IPS-18c (cell line): ENCODE measurements at regions not wholly inside any gene's neighbourhood (a gene's known extent, or its start where the extent isn't known, plus 50 kb on each side); places are given as distances from the start of the nearest gene placed in this dataset.

Experiments
- H3K4me3 ChIP-seq: 2 replicates; pipeline ENCODE4 v1.7.0; 2013; ENCODE audit warnings: low read depth, mild to moderate bottlenecking, low read length, moderate library complexity; ENCODE audit not compliant: insufficient read depth
- H3K9me3 ChIP-seq: one replicate; pipeline ENCODE4 v1.6.1; 2013; ENCODE audit warnings: mild to moderate bottlenecking, low read length, moderate library complexity; ENCODE audit not compliant: control insufficient read depth, insufficient read depth

- peaks cover 4% of the 10 kb centered on the region for H3K9me3 ChIP-seq
- no peak overlapping the region for H3K4me3 ChIP-seq
These were observed 1294.8 kb downstream of the TBC1D22A start for GRCh38 chr22:48057116-48057835.

GRCh38 chr22:48055827-48056226, 1293.4 kb downstream of the TBC1D22A start:
- Histone ChIP-seq H3K4me3 (no peak overlapping the region), H3K9me3 (peaks cover 4% of the 10 kb centered on the region)

GRCh38 chr22:48055185-48055584, 1292.7 kb downstream of the TBC1D22A start:
- no peak overlapping the region for H3K4me3 ChIP-seq
- peaks cover 4% of the 10 kb centered on the region for H3K9me3 ChIP-seq

GRCh38 chr22:48054596-48054995, 1292.1 kb downstream of the TBC1D22A start:
- peaks cover 4% of the 10 kb centered on the region for H3K9me3 ChIP-seq
- H3K4me3 ChIP-seq = no peak overlapping the region

- peaks cover 4% of the 10 kb centered on the region for H3K9me3 ChIP-seq
- H3K4me3 ChIP-seq = no peak overlapping the region
These were observed 1291.5 kb downstream of the TBC1D22A start for GRCh38 chr22:48053973-48054372.

GRCh38 chr22:48053486-48053885, 1291.0 kb downstream of the TBC1D22A start:
- Histone ChIP-seq H3K4me3 (no peak overlapping the region), H3K9me3 (peaks cover 4% of the 10 kb centered on the region)

GRCh38 chr22:48052621-48052890, 1290.1 kb downstream of the TBC1D22A start:
- peaks cover 4% of the 10 kb centered on the region for H3K9me3 ChIP-seq
- no peak overlapping the region for H3K4me3 ChIP-seq

GRCh38 chr22:48051796-48052620, 1289.6 kb downstream of the TBC1D22A start:
- H3K9me3 ChIP-seq = no peaks in the 10 kb centered on the region
- H3K4me3 ChIP-seq = no peak overlapping the region

- Histone ChIP-seq H3K4me3 (no peak overlapping the region), H3K9me3 (no peaks in the 10 kb centered on the region)
These were observed 1288.4 kb downstream of the TBC1D22A start for GRCh38 chr22:48050836-48051235.

- H3K9me3 ChIP-seq = no peaks in the 10 kb centered on the region
- H3K4me3 ChIP-seq = no peak overlapping the region
These were observed 1286.7 kb downstream of the TBC1D22A start for GRCh38 chr22:48049116-48049515.

GRCh38 chr22:48047722-48048500, 1285.5 kb downstream of the TBC1D22A start:
- H3K9me3 ChIP-seq = no peaks in the 10 kb centered on the region
- no peak overlapping the region for H3K4me3 ChIP-seq

- Histone ChIP-seq H3K9me3 (no peaks in the 10 kb centered on the region), H3K4me3 (no peak overlapping the region)
These were observed 1282.9 kb downstream of the TBC1D22A start for GRCh38 chr22:48045369-48045768.

GRCh38 chr22:48044487-48045060, 1282.1 kb downstream of the TBC1D22A start:
- Histone ChIP-seq H3K9me3 (no peaks in the 10 kb centered on the region), H3K4me3 (no peak overlapping the region)

GRCh38 chr22:48043581-48043980, 1281.1 kb downstream of the TBC1D22A start:
- H3K4me3 ChIP-seq = no peak overlapping the region
- no peaks in the 10 kb centered on the region for H3K9me3 ChIP-seq

GRCh38 chr22:48042621-48043395, 1280.4 kb downstream of the TBC1D22A start:
- no peak overlapping the region for H3K4me3 ChIP-seq
- no peaks in the 10 kb centered on the region for H3K9me3 ChIP-seq

GRCh38 chr22:48039326-48039725, 1276.9 kb downstream of the TBC1D22A start:
- Histone ChIP-seq H3K4me3 (no peak overlapping the region), H3K9me3 (no peaks in the 10 kb centered on the region)

GRCh38 chr22:48037618-48038017, 1275.2 kb downstream of the TBC1D22A start:
- no peaks in the 10 kb centered on the region for H3K9me3 ChIP-seq
- no peak overlapping the region for H3K4me3 ChIP-seq
